ENCODE measurements at regions not wholly inside any gene's neighbourhood (a gene's known extent, or its start where the extent isn't known, plus 50 kb on each side); places are given as distances from the start of the nearest gene placed in this dataset.

DNA sequence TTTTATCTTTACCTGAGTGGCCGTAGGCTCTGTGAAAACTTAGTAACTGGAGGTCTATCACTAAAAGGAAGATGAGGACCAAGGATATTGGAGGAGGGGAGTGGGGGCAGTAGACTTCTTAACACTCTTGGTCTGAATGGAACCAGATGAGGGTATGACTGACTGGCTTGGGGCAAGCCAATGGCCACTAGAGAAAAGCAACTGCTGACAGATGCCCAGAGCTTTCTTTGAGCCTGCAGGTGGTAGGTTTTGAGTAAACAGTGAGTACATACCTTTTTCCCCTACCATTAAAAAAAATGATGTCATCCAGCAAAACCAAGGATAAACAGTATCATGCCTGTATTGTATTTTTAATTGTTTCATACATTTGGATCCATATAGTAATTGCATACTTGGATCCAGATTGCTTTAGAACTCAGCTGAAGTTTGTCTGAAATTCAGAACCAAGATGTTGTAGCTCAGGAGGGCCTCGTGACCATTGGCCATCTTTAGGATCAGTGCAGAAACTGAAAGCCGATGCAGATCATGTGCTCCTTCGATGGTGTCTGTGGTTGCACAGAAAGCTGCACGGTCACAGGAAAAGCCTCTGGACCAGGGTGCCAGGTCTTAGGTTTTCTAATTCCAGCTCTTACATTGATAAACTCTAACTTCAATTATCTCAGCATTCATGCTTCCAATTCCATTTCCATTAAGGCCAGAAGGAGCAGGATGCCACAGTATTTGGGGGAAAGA, 131.0 kb downstream of the PDGFRA start:
- DNase-seq = no peak

- DNase-seq = no peak
Observed at GRCh38 chr4:54363037-54363436, 133.9 kb downstream of the PDGFRA start.

- DNase-seq = no peak
Observed at GRCh38 chr4:54365691-54366090, 136.6 kb downstream of the PDGFRA start.

DNA sequence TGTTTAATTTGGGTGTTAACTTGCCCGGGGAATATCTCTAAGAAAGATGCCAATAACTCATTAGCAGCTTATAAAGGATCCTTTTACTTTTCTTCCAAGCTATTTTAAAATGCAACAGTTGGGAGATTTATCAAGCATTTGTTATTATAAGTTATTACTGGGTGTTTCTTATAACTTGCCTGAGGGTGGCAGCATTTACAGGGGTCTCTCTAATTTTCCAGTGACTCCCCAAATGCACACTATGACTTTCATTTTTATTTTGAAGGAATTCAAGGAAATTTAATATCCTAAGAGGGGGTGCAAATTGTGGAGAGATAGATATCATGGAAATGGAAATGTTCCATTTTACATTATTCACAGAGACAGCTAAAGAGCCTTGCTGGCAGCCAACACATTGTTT, 138.0 kb downstream of the PDGFRA start:
- no peak for DNase-seq

- DNase-seq = no peak
Observed at GRCh38 chr4:54368281-54369265, 139.5 kb downstream of the PDGFRA start.

DNA sequence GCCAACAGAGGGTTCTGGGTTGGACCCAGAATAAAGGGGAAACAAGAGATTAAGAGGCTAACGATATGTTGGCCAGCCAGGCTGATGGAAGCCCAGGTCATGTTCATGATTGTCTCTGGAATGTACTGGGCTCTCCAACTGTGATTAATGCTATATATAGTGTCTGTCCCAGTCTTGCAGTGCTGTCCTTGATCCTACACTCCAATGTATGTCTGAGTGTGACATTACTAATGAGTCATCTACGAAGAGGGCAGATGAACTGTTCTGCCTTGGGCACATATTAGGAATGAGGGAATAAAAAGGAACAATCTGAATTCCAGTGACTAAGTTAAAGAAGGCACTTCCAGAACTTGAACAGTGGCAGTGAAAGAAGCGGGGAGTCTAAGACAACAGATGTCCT, 142.1 kb downstream of the PDGFRA start:
- no peak for DNase-seq

DNA sequence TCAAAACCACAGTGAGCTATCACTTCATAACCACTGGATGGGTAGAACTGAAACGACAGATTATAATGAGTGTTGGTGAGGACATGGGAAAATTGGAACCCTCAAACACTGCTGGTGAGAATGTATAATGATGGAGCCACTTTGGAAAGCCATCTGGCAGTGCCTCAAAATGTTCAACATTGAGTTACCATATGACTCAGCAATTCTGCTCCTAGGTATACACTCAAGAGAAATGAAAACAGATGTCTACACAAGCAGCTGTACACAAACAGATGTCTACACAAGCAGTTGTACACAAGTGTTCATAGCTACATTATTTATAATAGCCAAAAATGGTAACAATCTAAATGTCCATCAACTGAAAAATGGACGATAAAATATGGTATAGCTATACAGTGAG, 143.9 kb downstream of the PDGFRA start:
- DNase-seq = no peak

- no peak for DNase-seq
Observed at GRCh38 chr4:54373718-54374210, 144.7 kb downstream of the PDGFRA start.

- DNase-seq = no peak
Observed at GRCh38 chr4:54378461-54378860, 149.4 kb downstream of the PDGFRA start.

GRCh38 chr4:54384152-54384551, 155.1 kb downstream of the PDGFRA start:
- no peak for DNase-seq

- no peak for DNase-seq
Observed at GRCh38 chr4:54384563-54384962, 155.5 kb downstream of the PDGFRA start.

- no peak for DNase-seq
Observed at GRCh38 chr4:54386042-54386669, 157.1 kb downstream of the PDGFRA start.

GRCh38 chr4:54386693-54387092, 157.6 kb downstream of the PDGFRA start:
- DNase-seq = no peak

DNA sequence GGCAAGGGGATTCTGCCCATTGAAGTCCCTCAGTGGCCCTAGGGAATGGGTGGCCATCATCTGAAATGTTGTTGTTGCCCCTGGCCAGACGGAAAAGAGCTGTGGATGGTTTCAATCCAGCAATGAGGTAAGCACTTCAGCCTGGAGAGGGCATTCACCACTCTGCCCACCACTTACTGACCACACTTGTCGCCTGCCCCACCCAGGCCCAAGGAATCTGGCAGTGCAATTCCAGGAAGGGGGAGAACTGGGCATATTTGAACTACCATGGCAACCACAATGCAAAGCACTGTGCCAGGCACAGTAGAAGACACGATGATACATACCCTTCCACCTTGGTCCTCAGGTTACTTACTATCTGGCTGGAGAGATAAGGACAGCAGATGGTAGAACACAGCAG, 161.6 kb downstream of the PDGFRA start:
- DNase-seq = no peak

DNA sequence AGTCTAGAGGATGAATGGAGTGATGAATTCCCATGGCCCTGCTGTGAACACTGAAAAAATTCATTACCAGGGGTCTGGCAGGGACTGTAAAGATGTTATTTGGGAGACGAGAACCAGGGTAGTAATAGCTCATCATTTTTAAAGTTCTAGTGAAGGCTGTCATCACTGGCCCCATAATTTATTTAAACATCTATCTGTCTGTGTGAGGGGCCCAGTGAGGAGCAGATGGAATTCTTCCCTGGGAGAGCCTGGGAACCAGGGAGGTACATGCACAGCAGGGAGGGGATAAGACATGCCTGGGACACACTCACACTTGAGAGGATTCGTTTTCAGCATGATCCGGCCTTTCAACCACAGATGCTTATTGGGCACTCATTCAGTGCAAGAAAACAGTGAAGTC, 162.0 kb downstream of the PDGFRA start:
- no peak for DNase-seq

DNA sequence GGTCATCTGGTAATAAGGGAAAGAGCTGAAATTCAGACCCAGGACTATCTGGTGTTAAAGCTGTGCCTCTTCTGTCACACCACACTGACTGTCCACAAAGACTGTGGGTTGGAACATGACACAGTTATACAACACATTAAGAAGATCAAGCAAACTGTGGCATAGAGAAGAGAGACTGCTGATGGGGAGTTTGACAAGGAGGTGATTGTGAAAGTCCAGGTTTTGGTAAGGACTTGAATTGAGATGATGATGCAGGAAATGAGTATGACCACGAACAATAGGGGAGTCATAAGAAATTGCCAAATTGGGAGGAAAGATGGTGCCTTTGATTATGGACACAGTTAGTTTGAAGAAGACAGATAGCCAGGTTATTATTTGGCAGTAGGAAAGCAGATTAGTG, 163.4 kb downstream of the PDGFRA start:
- no peak for DNase-seq

GRCh38 chr4:54393243-54393642, 164.2 kb downstream of the PDGFRA start:
- no peak for DNase-seq

DNA sequence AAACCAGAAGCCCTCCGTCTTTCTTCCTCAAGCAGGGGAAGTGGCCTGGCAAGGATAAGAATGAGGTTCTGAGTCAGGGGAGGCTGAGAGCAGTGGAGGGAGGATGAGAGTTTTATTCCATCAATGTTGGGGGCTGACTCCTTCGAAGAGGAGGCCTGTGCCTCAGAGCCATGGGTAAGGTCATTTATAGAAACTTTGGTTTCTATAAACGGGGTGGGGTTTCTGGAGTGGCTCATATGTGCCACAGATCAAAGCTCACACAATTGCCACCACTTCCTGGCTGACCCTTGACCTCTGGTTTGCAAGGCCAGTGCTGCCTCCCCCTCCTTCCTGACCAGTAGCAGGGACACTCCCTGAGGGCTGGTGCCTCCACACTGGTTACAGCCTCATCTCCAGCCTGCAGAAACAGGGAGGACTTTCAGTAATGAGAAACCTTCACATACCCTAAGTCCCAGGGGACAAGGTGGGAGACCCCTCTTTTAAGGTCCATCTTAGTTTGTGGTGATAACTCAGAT, 166.0 kb downstream of the PDGFRA start:
- no peak for DNase-seq

DNA sequence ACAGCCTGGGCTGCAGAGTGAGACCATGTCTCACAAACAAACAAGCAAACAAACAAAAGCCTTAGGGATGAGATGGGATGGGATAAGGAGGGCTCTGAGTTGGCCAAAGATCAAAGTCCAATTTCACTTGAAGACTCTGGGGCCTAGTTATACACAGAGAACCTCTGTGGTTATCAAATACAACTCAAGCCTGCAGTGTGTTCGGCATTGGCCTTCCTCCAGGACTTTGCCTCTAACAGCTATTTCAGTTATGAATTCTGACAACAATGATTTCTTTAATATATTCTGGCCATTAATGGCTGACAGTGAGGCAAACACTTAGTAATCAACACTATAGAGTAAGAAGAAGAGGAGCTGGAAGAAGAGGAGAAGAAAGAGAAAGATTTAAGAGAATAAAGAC, 171.1 kb downstream of the PDGFRA start:
- DNase-seq = no peak

- no peak for DNase-seq
Observed at GRCh38 chr4:54400802-54401201, 171.7 kb downstream of the PDGFRA start.

DNA sequence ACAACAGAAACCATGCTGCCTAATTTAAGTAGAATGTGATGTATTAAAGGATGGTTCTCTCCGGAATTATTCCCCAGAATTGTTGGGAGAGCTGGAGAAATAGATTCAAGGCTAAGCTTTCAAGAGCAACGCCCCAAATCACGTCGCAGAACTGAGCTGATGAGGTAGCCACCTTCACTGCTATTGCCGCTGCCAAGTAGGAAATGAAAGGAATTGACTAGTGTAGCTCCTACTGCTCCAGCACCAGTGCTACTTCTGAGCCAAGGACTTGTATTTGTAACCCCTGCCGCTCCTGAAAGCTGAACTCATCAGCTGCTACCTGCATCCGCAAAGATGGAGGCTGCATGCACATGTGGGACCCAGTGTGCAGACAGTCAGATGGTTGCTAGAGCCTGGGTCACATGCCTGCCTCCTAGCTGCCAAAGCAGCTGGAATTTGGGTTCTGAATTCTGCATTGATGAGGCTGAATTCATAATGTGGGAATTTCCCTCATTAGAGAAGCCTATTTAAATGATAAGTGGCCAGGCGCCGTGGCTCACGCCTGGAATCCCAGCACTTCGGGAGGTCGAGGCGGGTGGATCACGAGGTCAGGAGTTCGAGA, 173.9 kb downstream of the PDGFRA start:
- DNase-seq = no peak

- DNase-seq = no peak
Observed at GRCh38 chr4:54403700-54404453, 174.8 kb downstream of the PDGFRA start.

Data from 8988T (cell line).